ENCODE measurements at regions not wholly inside any gene's neighbourhood (a gene's known extent, or its start where the extent isn't known, plus 50 kb on each side); places are given as distances from the start of the nearest gene placed in this dataset.

DNA sequence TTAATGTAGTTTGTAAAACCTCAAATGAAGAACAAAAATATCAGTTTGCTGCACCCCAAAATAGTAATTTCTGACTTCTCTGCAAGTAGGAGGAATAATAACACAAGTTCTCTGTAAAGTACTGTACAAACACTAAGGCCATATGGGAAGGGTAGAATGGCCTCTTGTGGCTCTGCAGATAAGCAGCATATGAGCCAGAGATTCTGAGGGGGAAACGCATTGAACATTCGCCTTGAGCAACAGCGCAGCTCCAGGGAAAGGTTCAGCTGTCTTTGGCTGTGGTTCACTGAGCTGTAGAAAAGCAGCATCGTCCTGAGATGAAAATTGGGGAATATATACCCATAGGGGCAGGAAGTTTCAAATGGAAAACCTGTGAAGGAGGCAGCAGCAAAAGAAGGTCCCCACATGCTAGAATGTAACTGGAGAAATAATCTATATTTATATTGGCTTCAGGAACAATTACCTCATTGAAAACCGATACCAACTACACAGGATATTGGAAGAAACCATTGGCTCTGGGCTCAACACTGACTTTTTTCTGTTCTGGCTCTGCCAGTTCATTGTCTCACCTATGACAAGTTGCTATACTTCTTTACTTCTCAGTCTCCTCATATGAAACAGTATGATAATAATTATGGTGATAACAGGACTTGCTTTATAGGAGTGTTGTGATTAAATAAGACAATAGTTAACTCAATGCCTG lies 357.6 kb upstream of the CPEB2 start:
- TF ChIP-seq, protein P1, sequence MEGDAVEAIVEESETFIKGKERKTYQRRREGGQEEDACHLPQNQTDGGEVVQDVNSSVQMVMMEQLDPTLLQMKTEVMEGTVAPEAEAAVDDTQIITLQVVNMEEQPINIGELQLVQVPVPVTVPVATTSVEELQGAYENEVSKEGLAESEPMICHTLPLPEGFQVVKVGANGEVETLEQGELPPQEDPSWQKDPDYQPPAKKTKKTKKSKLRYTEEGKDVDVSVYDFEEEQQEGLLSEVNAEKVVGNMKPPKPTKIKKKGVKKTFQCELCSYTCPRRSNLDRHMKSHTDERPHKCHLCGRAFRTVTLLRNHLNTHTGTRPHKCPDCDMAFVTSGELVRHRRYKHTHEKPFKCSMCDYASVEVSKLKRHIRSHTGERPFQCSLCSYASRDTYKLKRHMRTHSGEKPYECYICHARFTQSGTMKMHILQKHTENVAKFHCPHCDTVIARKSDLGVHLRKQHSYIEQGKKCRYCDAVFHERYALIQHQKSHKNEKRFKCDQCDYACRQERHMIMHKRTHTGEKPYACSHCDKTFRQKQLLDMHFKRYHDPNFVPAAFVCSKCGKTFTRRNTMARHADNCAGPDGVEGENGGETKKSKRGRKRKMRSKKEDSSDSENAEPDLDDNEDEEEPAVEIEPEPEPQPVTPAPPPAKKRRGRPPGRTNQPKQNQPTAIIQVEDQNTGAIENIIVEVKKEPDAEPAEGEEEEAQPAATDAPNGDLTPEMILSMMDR (IDR thresholded peaks at IDR 0.05; ENCODE audit: extremely low read depth, missing control alignments), result no peak
- no peak for DNase-seq (ENCODE audit: low spot score)

DNA sequence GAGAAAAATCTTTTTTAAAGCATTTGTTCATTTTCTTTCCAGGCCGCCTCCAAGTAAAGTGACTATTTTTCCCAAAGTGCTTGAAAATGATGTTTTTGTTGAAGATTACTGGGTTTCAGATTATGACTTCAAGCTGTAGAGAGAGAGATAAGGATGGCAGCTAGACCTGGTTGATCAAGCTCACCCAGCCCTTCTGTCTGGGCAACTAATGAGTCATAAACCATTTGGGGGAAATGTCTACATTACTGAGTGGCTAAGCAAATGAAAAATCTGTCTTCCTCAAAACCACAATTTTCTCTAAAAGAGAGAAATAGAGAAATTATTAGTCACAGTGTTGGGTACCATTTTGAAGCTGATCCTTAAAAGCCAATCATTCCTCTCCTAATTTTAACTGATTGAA lies 355.4 kb upstream of the CPEB2 start:
- DNase-seq (ENCODE audit: low spot score), result no peak
- TF ChIP-seq, protein P1 (IDR thresholded peaks at IDR 0.05; ENCODE audit: extremely low read depth, missing control alignments), result no peak

DNA sequence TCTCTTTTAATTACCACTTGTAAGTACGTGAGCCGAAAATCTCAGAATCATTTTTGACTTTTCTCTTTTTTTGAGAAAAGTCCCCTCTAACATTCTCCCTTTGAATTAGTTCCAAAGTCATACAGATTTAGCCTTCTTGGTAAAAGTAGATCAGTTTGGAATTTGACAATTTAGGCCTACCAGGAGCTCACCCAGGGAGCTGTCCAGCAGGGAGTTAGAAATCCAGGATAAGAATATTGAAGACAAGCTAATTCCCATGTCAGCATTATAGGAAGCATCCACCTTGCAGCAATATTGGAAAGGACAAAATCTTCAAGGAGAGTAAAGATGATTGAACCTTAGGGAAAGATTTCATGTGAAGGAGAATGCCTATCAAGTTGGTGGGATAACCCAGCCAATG lies 352.2 kb upstream of the CPEB2 start:
- DNase-seq (ENCODE audit: low spot score), result no peak
- TF ChIP-seq, protein P1 (IDR thresholded peaks at IDR 0.05; ENCODE audit: extremely low read depth, missing control alignments), result no peak

DNA sequence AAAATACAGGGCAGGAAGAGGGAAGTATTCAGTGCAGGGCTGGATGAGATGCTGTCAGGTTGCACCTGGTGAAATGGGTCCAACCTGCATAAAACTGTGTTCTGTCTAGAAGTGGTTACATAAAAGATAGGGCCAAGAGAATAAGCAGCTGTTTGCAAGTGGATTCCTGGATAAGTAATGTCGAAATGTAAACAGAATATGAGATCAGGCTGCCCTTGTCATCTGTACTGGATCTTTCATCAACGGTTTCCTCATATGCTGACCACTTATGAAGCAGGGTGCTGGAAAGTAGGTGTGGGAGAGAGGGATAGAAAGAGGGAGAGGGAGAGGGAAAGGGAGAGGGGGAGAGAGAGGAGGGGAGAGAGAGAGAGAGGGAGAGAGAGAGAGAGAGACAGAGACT lies 349.8 kb upstream of the CPEB2 start:
- DNase-seq (ENCODE audit: low spot score), result no peak
- TF ChIP-seq, protein P1 (IDR thresholded peaks at IDR 0.05; ENCODE audit: extremely low read depth, missing control alignments), result no peak

DNA sequence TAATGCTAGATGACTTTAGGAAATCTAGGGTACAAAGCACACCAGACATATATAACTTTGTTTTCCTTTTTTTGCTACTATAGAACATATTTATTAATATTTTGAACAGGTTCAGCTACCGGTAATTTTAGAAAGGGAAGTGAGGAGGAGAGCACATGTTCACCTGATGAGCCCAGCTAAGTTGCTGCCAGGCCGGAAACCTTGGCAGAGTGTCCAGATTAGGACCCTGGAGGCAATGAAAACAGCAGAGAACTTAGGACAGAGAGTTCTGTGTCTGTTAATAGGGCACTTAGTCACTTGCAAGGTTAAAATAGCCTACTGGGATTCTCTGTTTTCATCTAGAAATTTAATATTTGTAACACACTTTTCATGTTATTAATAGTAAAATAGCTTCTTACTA lies 348.9 kb upstream of the CPEB2 start:
- no peak for DNase-seq (ENCODE audit: low spot score)
- TF ChIP-seq, protein P1 (IDR thresholded peaks at IDR 0.05; ENCODE audit: extremely low read depth, missing control alignments), result no peak

DNA sequence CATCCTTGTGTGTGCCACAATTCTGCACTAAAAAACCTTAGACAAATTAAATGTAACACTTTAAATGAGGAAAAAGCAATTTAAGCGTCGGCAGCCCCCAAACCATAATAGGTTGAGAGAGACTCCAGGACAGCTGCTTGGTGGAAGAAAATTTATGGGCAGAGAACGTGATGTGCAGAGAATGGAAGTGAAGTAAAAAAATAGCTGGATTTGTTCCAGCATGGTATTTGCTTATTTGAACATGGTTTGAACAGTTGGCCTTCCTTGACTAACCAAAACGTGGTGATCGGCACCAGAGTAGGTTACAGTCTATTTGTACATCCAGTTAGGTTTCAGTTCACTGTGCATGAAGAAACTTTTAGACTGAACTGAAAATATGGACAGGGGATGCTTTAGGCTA lies 343.0 kb upstream of the CPEB2 start:
- no peak for DNase-seq (ENCODE audit: low spot score)
- TF ChIP-seq, protein P1 (IDR thresholded peaks at IDR 0.05; ENCODE audit: extremely low read depth, missing control alignments), result no peak

DNA sequence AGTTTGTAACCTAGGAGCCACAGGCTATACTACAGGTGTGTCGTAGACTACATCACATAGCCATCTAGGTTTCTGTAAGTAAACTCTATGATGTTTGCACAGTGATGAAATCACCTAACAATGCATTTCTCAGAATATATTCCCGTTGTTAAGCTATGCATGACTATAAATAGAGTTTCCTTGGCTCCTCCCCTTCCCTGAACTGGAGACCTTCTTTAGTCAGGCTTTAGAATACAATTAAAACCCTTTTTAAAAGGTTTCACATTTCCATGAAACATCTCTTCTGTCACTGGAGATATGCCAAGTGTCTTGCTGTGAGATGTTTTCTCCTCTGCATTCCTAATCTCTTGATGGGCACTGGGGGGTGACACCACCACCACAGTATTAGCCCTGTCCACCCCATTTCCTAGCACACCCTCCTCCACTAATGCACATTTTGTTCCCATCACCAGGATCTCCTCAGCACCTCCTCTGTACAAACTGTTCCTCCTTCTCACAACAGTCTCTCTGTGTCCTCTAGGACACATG lies 334.6 kb upstream of the CPEB2 start:
- TF ChIP-seq, protein P1 (IDR thresholded peaks at IDR 0.05; ENCODE audit: extremely low read depth, missing control alignments), result no peak
- no peak for DNase-seq (ENCODE audit: low spot score)

Measured in GM20000 (cell line).